ENCODE measurements at regions not wholly inside any gene's neighbourhood (a gene's known extent, or its start where the extent isn't known, plus 50 kb on each side); places are given as distances from the start of the nearest gene placed in this dataset.

DNA sequence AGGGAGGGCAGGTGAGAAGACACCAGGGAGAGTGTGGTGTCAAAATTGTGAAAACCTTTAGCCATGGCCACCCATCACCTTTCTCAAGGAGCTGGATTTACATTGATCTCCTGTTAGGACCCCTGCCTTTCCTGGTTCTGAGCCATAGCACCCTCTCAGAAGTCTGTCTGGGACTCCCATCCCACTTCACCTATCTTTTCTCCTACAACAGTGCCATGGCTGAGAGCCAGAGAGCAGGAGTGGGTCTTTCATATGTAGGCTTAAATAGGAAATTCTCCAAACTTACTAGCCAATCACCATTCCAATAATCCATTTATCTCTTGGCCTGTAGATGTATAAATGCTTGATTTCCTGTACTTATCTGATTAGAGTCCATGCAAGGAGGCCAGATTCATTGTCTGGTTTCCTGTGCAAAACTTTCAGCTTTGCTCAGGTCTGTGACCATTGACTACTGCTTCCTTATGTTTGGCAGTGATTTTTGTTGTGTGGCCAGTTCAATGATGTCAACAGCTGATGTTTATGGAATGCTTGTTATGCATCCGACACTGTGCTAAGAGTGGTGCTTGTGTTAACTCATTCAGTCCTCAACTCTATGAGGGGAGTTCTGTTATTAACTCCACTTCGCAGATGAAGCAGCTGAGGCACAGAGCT, 57.6 kb upstream of the IGFBP5 start:
- TF ChIP-seq, protein P1, sequence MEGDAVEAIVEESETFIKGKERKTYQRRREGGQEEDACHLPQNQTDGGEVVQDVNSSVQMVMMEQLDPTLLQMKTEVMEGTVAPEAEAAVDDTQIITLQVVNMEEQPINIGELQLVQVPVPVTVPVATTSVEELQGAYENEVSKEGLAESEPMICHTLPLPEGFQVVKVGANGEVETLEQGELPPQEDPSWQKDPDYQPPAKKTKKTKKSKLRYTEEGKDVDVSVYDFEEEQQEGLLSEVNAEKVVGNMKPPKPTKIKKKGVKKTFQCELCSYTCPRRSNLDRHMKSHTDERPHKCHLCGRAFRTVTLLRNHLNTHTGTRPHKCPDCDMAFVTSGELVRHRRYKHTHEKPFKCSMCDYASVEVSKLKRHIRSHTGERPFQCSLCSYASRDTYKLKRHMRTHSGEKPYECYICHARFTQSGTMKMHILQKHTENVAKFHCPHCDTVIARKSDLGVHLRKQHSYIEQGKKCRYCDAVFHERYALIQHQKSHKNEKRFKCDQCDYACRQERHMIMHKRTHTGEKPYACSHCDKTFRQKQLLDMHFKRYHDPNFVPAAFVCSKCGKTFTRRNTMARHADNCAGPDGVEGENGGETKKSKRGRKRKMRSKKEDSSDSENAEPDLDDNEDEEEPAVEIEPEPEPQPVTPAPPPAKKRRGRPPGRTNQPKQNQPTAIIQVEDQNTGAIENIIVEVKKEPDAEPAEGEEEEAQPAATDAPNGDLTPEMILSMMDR (IDR thresholded peaks at IDR 0.05): no peak
- TF ChIP-seq TAF1 (IDR thresholded peaks at IDR 0.05; ENCODE audit: borderline replicate concordance, low read depth, low read length) (no peak), EP300 (IDR thresholded peaks at IDR 0.05; ENCODE audit: borderline replicate concordance in 1 of 2, low read depth in 1 of 2, low read length in 1 of 2) (no peak), YY1 (IDR thresholded peaks at IDR 0.05; ENCODE audit: low read depth) (no peak), RAD21 (IDR thresholded peaks at IDR 0.05; ENCODE audit: low read length) (no peak), EZH2phosphoT487 (IDR thresholded peaks at IDR 0.05; ENCODE audit: borderline replicate concordance, low read depth) (no peak)
